Astrocyte of the cerebellum (primary cell): ENCODE measurements at regions not wholly inside any gene's neighbourhood (a gene's known extent, or its start where the extent isn't known, plus 50 kb on each side); places are given as distances from the start of the nearest gene placed in this dataset.

Experiments used
- DNase-seq: peaks from one replicate; pipeline ENCODE4 v3.0.0-alpha.2; 2011; ENCODE audit warnings: low read depth
- H3K4me3 ChIP-seq: 2 replicates; pipeline ENCODE4 v1.5.1; 2011; ENCODE audit warnings: mild to moderate bottlenecking, low read depth, low read length, moderate library complexity
- in situ Hi-C: cut with HindIII; loops from 2 replicates; pipeline ENCODE4 v1.10.0; 2017; ENCODE audit warnings: low sequenced_read_pairs
- TF ChIP-seq, protein P1 (sequence below): IDR thresholded peaks from 2 replicates; pipeline ENCODE4 v1.5.1; 2012; ENCODE audit warnings: low read length, low read depth, moderate library complexity, mild to moderate bottlenecking; ENCODE audit errors: missing control alignments

DNA sequence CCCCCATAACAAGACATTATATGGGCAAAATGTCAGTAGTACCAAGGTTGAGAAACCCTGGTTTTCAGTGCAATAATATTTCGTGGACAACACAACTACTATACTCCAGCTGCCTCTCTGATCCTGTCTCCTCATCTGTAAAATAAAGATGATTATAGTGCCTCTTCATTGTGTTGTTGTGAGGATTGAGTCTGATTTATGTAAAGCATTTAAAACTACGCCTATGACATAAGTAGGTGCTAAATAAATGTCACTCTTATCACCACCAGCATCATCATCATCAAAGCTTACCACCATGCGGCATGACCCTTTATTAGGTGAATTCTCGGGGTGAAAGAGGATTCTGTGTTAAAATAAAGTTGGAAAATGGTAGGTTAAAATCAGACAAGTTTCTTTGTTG, 67.8 kb upstream of the IFNE start:
- TF ChIP-seq, protein P1, sequence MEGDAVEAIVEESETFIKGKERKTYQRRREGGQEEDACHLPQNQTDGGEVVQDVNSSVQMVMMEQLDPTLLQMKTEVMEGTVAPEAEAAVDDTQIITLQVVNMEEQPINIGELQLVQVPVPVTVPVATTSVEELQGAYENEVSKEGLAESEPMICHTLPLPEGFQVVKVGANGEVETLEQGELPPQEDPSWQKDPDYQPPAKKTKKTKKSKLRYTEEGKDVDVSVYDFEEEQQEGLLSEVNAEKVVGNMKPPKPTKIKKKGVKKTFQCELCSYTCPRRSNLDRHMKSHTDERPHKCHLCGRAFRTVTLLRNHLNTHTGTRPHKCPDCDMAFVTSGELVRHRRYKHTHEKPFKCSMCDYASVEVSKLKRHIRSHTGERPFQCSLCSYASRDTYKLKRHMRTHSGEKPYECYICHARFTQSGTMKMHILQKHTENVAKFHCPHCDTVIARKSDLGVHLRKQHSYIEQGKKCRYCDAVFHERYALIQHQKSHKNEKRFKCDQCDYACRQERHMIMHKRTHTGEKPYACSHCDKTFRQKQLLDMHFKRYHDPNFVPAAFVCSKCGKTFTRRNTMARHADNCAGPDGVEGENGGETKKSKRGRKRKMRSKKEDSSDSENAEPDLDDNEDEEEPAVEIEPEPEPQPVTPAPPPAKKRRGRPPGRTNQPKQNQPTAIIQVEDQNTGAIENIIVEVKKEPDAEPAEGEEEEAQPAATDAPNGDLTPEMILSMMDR: no peak
- DNase-seq: no peak
- H3K4me3 ChIP-seq: peak overlapping the region; percentile 1
- in situ Hi-C loops: no loop called here

DNA sequence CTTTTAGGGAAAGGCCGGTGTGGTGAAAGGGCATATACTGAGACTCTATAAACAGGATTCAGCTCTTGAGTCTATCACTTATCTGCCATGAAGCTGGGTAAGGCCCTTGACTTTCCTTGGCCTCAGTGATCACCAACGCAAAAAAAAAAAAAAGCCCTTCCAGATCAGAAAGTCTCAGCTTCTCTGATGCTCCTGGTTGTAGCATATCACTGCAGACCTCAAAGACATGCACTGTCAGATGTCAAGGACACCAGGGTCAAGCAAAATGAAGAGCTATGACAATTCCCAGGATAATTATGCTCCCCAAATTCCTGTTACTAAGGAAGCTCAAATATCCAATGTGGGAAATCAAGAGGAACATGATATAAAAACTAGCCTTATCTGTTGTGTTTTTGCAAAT, 68.3 kb upstream of the IFNE start:
- in situ Hi-C loops: no loop called here
- no peak for DNase-seq
- TF ChIP-seq, protein P1: no peak
- H3K4me3 ChIP-seq: no peak overlapping the region

DNA sequence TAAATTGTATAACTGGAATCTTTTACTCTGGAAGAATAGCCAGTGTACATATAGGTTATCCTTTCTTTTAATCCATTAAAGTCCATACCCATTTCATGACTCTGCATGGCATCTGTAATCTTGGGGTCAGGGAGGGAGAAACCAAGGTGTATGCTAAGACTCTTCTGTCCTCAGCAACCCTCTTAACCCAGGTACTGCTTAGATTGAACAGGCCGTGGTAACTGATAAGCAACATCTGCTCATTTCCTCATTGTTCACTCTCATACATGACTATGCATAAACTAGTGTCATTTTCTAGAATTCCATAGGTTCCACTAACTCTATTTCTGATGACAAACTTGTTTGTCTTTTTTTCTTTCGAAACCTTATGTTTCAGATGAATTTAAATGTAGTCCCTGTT, 69.3 kb upstream of the IFNE start:
- TF ChIP-seq, protein P1: no peak
- no peak for DNase-seq
- in situ Hi-C loops: no loop called here
- no peak overlapping the region for H3K4me3 ChIP-seq

DNA sequence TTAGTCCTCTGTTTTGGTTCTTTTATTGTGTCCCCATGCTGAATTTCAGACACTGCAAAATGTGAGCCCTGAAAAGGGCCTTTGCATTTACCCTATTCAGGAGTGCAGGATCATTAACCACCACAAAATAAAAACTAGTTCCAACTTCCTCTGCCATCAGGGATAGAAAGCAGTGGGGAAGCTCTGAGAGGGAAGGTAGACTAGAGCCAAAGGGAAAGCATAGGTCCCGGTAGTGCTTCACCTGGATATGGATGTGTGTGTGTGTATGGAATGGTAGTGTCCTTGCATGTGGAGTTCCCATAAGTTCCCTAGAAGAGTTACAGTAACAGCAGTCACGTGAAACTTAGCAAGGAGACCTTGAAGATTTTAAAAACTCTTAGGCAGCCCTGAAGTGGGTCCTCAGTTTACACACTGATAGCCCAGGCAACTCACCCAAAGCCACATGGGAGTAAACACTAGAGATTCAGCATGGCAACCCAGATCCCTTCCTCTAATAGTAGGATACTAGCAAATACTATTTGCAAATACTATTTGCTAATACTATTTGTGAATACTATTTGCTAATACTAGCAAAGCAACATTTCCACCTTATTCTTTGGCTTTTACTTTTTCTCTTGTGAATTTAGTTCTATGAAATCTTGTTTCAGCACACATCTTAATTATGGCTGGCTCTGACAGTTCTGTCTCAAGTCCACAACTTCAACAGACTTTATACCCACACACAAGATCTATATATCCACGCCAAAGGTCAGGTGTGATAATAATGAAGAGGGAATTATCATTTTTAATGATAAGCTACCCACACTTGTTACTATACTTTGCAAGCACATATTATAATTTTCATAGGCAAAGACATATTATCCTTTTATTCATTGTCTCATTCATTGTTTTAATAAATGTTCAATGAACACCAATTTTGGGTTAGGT, 70.4 kb upstream of the IFNE start:
- TF ChIP-seq, protein P1: no peak
- H3K4me3 ChIP-seq: no peak overlapping the region
- in situ Hi-C loops: no loop called here
- no peak for DNase-seq

DNA sequence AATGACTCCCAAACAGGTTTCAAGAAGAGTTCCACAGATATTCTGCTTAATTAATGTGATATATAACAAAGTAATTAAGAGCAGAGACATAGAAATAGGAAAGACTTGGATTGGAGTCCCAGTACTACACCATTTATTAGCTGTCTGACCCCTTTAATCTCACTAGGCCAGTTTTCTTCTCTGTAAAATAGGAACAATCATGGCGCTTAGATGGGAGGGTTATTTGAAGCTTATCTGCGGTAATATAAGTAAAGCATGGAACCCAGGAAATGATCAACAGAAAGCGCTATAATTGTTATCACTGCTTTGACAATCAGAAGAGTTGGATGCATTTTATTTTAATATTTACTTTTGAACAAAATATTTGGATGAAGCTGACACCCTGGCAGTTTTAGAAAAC, 71.3 kb upstream of the IFNE start:
- in situ Hi-C loops: no loop called here
- H3K4me3 ChIP-seq: no peak overlapping the region
- no peak for DNase-seq
- TF ChIP-seq, protein P1: no peak

DNA sequence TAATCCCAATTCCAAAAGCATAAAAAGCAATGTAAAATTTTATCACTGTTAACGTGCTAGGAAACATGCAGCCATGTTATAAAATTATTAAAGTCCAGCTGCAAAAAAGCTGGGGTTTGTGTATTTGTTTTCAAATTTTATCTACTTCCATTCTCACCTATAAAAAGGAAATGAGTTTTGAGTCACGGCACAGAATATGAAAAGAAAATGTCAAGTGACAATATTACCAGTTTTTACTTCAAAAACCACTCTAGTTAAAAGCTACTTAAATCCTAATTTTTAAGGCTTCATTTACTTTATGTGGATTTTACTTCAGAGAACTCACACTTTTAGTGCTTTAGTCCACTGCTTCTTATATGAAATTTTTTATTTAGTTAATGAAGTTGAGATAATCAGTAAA, 72.7 kb upstream of the IFNE start:
- in situ Hi-C loops: loop anchor here (5.0 kb wide), 1 partner anchor 232 kb away; no protein-coding TSS in a partner anchor
- TF ChIP-seq, protein P1: no peak
- H3K4me3 ChIP-seq: peak overlapping the region; percentile 84
- no peak for DNase-seq
